H1 (cell line): ENCODE measurements at regions not wholly inside any gene's neighbourhood (a gene's known extent, or its start where the extent isn't known, plus 50 kb on each side); places are given as distances from the start of the nearest gene placed in this dataset.

Experiments used
- CTCF ChIA-PET: fragments of 300-600 bp; sonication (Branson Sonifier 250); formaldehyde crosslinking; loops from one replicate; lab custom pipeline; 2021; ENCODE audit not compliant: partially characterized antibody; lab: Charles Lee
- POLR2A ChIA-PET: fragments of 300-600 bp; sonication (Branson Sonifier 250); formaldehyde crosslinking; loops from one replicate; lab custom pipeline; 2021; ENCODE audit warnings: inconsistent platforms; ENCODE audit not compliant: partially characterized antibody; lab: Charles Lee
- DNase-seq, 2 experiments: peaks; one replicate each; pipeline versions ENCODE4 v3.0.0 to v3.0.0-alpha.2; 2010 to 2022; ENCODE audit warnings: low spot score in 2 of 2, low read depth in 1 of 2, mixed read lengths in 1 of 2
- FAIRE-seq: peaks from 2 replicates; lab custom pipeline; 2011; peaks lifted over from hg19 to GRCh38; lab: Jason Lieb, UNC
- H2AFZ ChIP-seq: 2 replicates; pipeline ENCODE4 v1.8.1; 2012; ENCODE audit warnings: low read length, inconsistent platforms
- H2AK5ac ChIP-seq: 2 replicates; pipeline ENCODE4 v1.6.1; 2013; ENCODE audit warnings: low read depth, low read length
- H2BK120ac ChIP-seq: replicated peaks from 2 replicates; pipeline ENCODE3; 2013; ENCODE audit warnings: low read depth, low read length, inconsistent platforms
- H2BK12ac ChIP-seq: 2 replicates; pipeline ENCODE4 v1.6.1; 2013; ENCODE audit warnings: low read depth, low read length
- H2BK15ac ChIP-seq: 2 replicates; pipeline ENCODE4 v1.6.1; 2013; ENCODE audit warnings: low read length
- H2BK20ac ChIP-seq: 2 replicates; pipeline ENCODE4 v1.6.1; 2013; ENCODE audit warnings: low read length
- H2BK5ac ChIP-seq: 2 replicates; pipeline ENCODE4 v1.6.1; 2013; ENCODE audit warnings: low read depth, low read length
- H3K14ac ChIP-seq: 2 replicates; pipeline ENCODE4 v1.6.1; 2013; ENCODE audit warnings: inconsistent platforms; ENCODE audit not compliant: insufficient read length
- H3K18ac ChIP-seq: 2 replicates; pipeline ENCODE4 v1.6.1; 2013; ENCODE audit warnings: low read length; ENCODE audit errors: extremely low read depth
- H3K23ac ChIP-seq: 2 replicates; pipeline ENCODE4 v1.6.1; 2013; ENCODE audit warnings: inconsistent platforms; ENCODE audit not compliant: insufficient read length
- H3K23me2 ChIP-seq: 2 replicates; pipeline ENCODE4 v1.6.1; 2013; ENCODE audit warnings: low read depth, low read length
- H3K27ac ChIP-seq: 2 replicates; pipeline ENCODE4 v1.6.1; 2011; ENCODE audit warnings: low read depth, low read length, inconsistent platforms
- H3K27me3 ChIP-seq, 4 experiments: replicated peaks in 1 of 4; 1 replicate in 1 of 4; 2 replicates in 3 of 4; pipeline versions ENCODE4 v1.6.1 to v1.8.1; 2011 to 2013; ENCODE audit warnings: low read length in 3 of 4, mild to moderate bottlenecking in 3 of 4, inconsistent platforms in 2 of 4, mixed read lengths in 2 of 4, moderate library complexity in 1 of 4; ENCODE audit not compliant: control insufficient read depth in 3 of 4, insufficient read depth in 3 of 4; ENCODE audit errors: extremely low read depth in 1 of 4
- H3K36me3 ChIP-seq, 4 experiments: 2 replicates each; pipeline versions ENCODE4 v1.6.1 to v1.8.1; 2011 to 2013; ENCODE audit warnings: mild to moderate bottlenecking in 4 of 4, low read length in 3 of 4, moderate library complexity in 2 of 4, control low read depth in 1 of 4, inconsistent platforms in 1 of 4; ENCODE audit not compliant: insufficient read depth in 4 of 4, control insufficient read depth in 2 of 4
- H3K4ac ChIP-seq: replicated peaks from 2 replicates; pipeline ENCODE3; 2013; ENCODE audit warnings: low read length, low read depth, mixed read lengths, inconsistent platforms; ENCODE audit not compliant: insufficient read length
- H3K4me1 ChIP-seq, 4 experiments: replicated peaks in 1 of 4; 1 replicate in 1 of 4; 2 replicates in 3 of 4; pipeline versions ENCODE4 v1.6.1 to v1.8.1; 2011 to 2013; ENCODE audit warnings: low read length in 3 of 4, inconsistent platforms in 2 of 4, mixed read lengths in 1 of 4; ENCODE audit not compliant: insufficient read depth in 4 of 4, control insufficient read depth in 3 of 4
- H3K4me2 ChIP-seq, 2 experiments: 2 replicates each; pipeline versions ENCODE4 v1.6.1 to v1.8.1; 2011 to 2013; ENCODE audit warnings: low read depth in 2 of 2, low read length in 2 of 2, control low read depth in 1 of 2, inconsistent platforms in 1 of 2, mild to moderate bottlenecking in 1 of 2; ENCODE audit not compliant: insufficient read depth in 1 of 2
- H3K4me3 ChIP-seq, 4 experiments: fragments of 200-600, 300-600 bp in 1 of 4; sonication (generic), shearing (Covaris generic), sonication (Bioruptor Twin) in 1 of 4; 2 replicates each; pipeline versions ENCODE4 v1.5.1 to v1.8.1; 2011 to 2016; ENCODE audit warnings: low read length in 4 of 4, low read depth in 3 of 4, control low read depth in 2 of 4, inconsistent platforms in 2 of 4, mild to moderate bottlenecking in 2 of 4, mixed read lengths in 1 of 4, moderate library complexity in 1 of 4; ENCODE audit not compliant: insufficient read depth in 2 of 4; ENCODE audit errors: extremely low read depth in 1 of 4
- H3K56ac ChIP-seq: replicated peaks from 2 replicates; pipeline ENCODE3; 2013; ENCODE audit warnings: low read depth, mild to moderate bottlenecking, mixed read lengths, low read length, inconsistent platforms; ENCODE audit not compliant: insufficient read length
- H3K79me1 ChIP-seq: 2 replicates; pipeline ENCODE4 v1.6.1; 2013; ENCODE audit warnings: low read depth, low read length, control low read depth
- H3K79me2 ChIP-seq, 2 experiments: 2 replicates each; pipeline versions ENCODE4 v1.6.1 to v1.8.1; 2012 to 2013; ENCODE audit warnings: low read length in 2 of 2, mild to moderate bottlenecking in 2 of 2, inconsistent platforms in 1 of 2; ENCODE audit not compliant: insufficient read depth in 2 of 2, control insufficient read depth in 1 of 2
- H3K9ac ChIP-seq, 4 experiments: replicated peaks in 1 of 4; 1 replicate in 1 of 4; 2 replicates in 3 of 4; pipeline versions ENCODE4 v1.6.1 to v1.8.1; 2011 to 2013; ENCODE audit warnings: low read depth in 3 of 4, low read length in 3 of 4, control low read depth in 2 of 4, mild to moderate bottlenecking in 2 of 4, moderate library complexity in 2 of 4, inconsistent platforms in 1 of 4; ENCODE audit errors: extremely low read depth in 1 of 4
- H3K9me3 ChIP-seq, 2 experiments: 2 replicates each; pipeline versions ENCODE4 v1.6.1 to v1.8.1; 2012 to 2013; ENCODE audit warnings: mild to moderate bottlenecking in 2 of 2, moderate library complexity in 2 of 2, control low read depth in 1 of 2, inconsistent platforms in 1 of 2, low read depth in 1 of 2, low read length in 1 of 2, mixed read lengths in 1 of 2; ENCODE audit not compliant: insufficient read depth in 2 of 2
- H4K20me1 ChIP-seq, 2 experiments: replicated peaks in 1 of 2; 2 replicates each; pipeline versions ENCODE3 to v1.8.1; 2011 to 2013; ENCODE audit warnings: inconsistent platforms in 2 of 2, low read length in 2 of 2, mild to moderate bottlenecking in 1 of 2; ENCODE audit not compliant: insufficient read depth in 2 of 2, control insufficient read depth in 1 of 2
- H4K5ac ChIP-seq: 2 replicates; pipeline ENCODE4 v1.6.1; 2013; ENCODE audit warnings: low read length, low read depth, mixed read lengths, inconsistent platforms; ENCODE audit not compliant: insufficient read length
- H4K8ac ChIP-seq: 2 replicates; pipeline ENCODE4 v1.8.0; 2013; ENCODE audit warnings: mild to moderate bottlenecking, moderate library complexity, low read length, inconsistent platforms; ENCODE audit not compliant: insufficient read depth; ENCODE audit errors: extremely low read depth
- H4K91ac ChIP-seq: replicated peaks from 2 replicates; pipeline ENCODE3; 2013; ENCODE audit warnings: low read length, mixed read lengths, inconsistent platforms; ENCODE audit not compliant: insufficient read length
- ATF2 ChIP-seq: IDR thresholded peaks from 2 replicates; pipeline ENCODE4 v1.6.1; 2012; ENCODE audit warnings: low read length, inconsistent platforms
- CEBPB ChIP-seq: IDR thresholded peaks from 2 replicates; pipeline ENCODE4 v1.6.1; 2012; ENCODE audit warnings: low read depth, low read length
- CTBP2 ChIP-seq: IDR thresholded peaks from 2 replicates; pipeline ENCODE4 v1.7.0; 2011; ENCODE audit warnings: borderline replicate concordance, mild to moderate bottlenecking, moderate library complexity, mixed read lengths, low read length; ENCODE audit not compliant: insufficient read depth, insufficient read length
- EGR1 ChIP-seq: IDR thresholded peaks from 2 replicates; pipeline ENCODE4 v1.6.1; 2011; ENCODE audit warnings: low read depth, low read length, borderline replicate concordance
- POLR2A ChIP-seq, 2 experiments: IDR thresholded peaks; 1 replicate in 1 of 2; 2 replicates in 1 of 2; pipeline ENCODE4 v1.6.1; 2011; ENCODE audit warnings: low read depth in 2 of 2, low read length in 2 of 2, mild to moderate bottlenecking in 2 of 2; ENCODE audit errors: control extremely low read depth in 1 of 2
- RNF2 ChIP-seq: fragments of 200-900, 300-1000 bp; sonication (generic); IDR thresholded peaks from 2 replicates; pipeline ENCODE4 v1.7.1; 2016; ENCODE audit warnings: borderline replicate concordance, low read depth, mild to moderate bottlenecking, antibody characterized with exemption, low read length; ENCODE audit not compliant: poor library complexity, severe bottlenecking; ENCODE audit errors: missing control alignments
- WGBS, 2 experiments: shearing (Covaris generic) in 1 of 2; methylation state at CpG; one replicate each; pipeline versions ENCODE4 v1.1.6 to v1.1.7; 2013 to 2015; ENCODE audit warnings: low lambda C conversion rate in 2 of 2, mixed read lengths in 2 of 2, inconsistent platforms in 1 of 2, low coverage in 1 of 2, missing lambda C conversion rate in 1 of 2; ENCODE audit not compliant: insufficient replicate concordance in 2 of 2, insufficient coverage in 1 of 2, insufficient read length in 1 of 2; ENCODE audit errors: extremely low coverage in 1 of 2, missing lambda C conversion rate in 1 of 2; 5-methylcytosine and 5-hydroxymethylcytosine counted together

DNA sequence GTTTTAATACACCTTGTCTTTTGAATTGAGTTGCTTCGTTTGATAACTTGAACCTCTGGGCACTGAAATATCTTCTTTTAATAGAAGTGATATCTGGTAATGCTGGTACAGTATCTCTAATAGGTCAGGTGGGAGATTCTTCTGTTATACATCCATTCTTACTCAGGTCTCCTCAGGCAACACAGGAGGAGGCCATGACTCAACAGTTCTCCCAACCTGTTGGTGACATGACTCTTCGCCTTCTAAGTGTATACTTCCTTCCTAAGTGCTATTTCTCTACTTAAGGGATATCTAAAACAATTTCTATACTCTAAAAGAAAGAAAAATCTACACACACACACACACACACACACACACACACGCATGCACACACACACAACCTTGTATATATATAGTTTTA lies 509.1 kb downstream of the PCNX1 start:
- H4K20me1 ChIP-seq, result no peaks in the 10 kb centered on the region
- TF ChIP-seq ATF2 (no peak), POLR2A (IDR thresholded peaks at IDR 0.05; ENCODE audit: control extremely low read depth in 1 of 2, low read depth in 2 of 2, low read length in 2 of 2) (no peak), EGR1 (no peak), CEBPB (no peak), CTBP2 (no peak), RNF2 (no peak)
- no peak overlapping the region for H4K91ac ChIP-seq

More for the DNA sequence above, 509.1 kb downstream of the PCNX1 start:
- H3K79me1 ChIP-seq, result peaks cover 2% of the 10 kb centered on the region; the same call in 1 of the 2 replicates
- no peak overlapping the region for H3K23ac ChIP-seq
- H3K27ac ChIP-seq, result no peak overlapping the region
- H3K23me2 ChIP-seq, result no peaks in the 10 kb centered on the region
- H3K9me3 ChIP-seq, result peaks cover 0 to 4% of the 10 kb centered on the region in 2 experiments; a peak in 1 of 4 replicates
- H3K79me2 ChIP-seq, result peaks cover 0 to 33% of the 10 kb centered on the region in 2 experiments; a peak in 2 of 4 replicates
- no peak overlapping the region for H3K4me3 ChIP-seq
- H3K56ac ChIP-seq, result no peak overlapping the region
- H3K4me1 ChIP-seq, result peaks cover 0 to 2% (median under 1%) of the 10 kb centered on the region in 4 experiments; a peak in 2 of 7 replicates
- POLR2A ChIA-PET, result no interaction called here
- CTCF ChIA-PET, result no interaction called here
- H4K5ac ChIP-seq, result no peak overlapping the region
- no peak overlapping the region for H3K4ac ChIP-seq
- no peak overlapping the region for H2BK20ac ChIP-seq
- H4K8ac ChIP-seq, result no peak overlapping the region
- no peaks in the 10 kb centered on the region for H3K27me3 ChIP-seq
- FAIRE-seq (no peak), DNase-seq (no peak)
- no peak overlapping the region for H3K18ac ChIP-seq
- no peak overlapping the region for H3K4me2 ChIP-seq
- H3K9ac ChIP-seq, result no peak overlapping the region
- no peak overlapping the region for H3K14ac ChIP-seq
- no peak overlapping the region for H2AFZ ChIP-seq
- 80% methylated on average over 3 of the region's 3 CpGs; no CpG with 5 or more reads in 1 of the 2 experiments for WGBS, 2 experiments
- no peaks in the 10 kb centered on the region for H3K36me3 ChIP-seq
- no peak overlapping the region for H2BK12ac ChIP-seq
- no peak overlapping the region for H2AK5ac ChIP-seq
- H2BK15ac ChIP-seq, result no peak overlapping the region
- H2BK5ac ChIP-seq, result no peak overlapping the region
- H2BK120ac ChIP-seq, result no peak overlapping the region
